Activated CD4-positive, alpha-beta T cell treated with anti-CD3 and anti-CD28 coated beads, Interleukin-2, amount 10 ng/mL, durations not matched to agents 24 days and 14 days (primary cell): ENCODE measurements at regions not wholly inside any gene's neighbourhood (a gene's known extent, or its start where the extent isn't known, plus 50 kb on each side); places are given as distances from the start of the nearest gene placed in this dataset.
"Not testable (repeated sequence)": the region's sequence is repeated elsewhere in the genome, so short reads cannot be mapped to it uniquely, and the experiment has no call there.

Experiments used
- DNase-seq: peaks from one replicate; pipeline ENCODE4 v3.0.0; 2022
- H3K27ac Mint-ChIP-seq: one replicate; pipeline ENCODE4 v1.8.0; 2022; ENCODE audit warnings: mild to moderate bottlenecking, mixed read lengths
- H3K27me3 Mint-ChIP-seq: one replicate; pipeline ENCODE4 v1.8.0; 2022; ENCODE audit warnings: mixed read lengths
- H3K36me3 Mint-ChIP-seq: one replicate; pipeline ENCODE4 v1.8.0; 2022; ENCODE audit warnings: low read depth, mild to moderate bottlenecking, mixed read lengths
- H3K4me1 Mint-ChIP-seq: one replicate; pipeline ENCODE4 v1.8.0; 2021; ENCODE audit warnings: mixed read lengths
- H3K4me3 Mint-ChIP-seq: one replicate; pipeline ENCODE4 v1.8.0; 2022; ENCODE audit warnings: mild to moderate bottlenecking, moderate library complexity, mixed read lengths
- H3K9me3 Mint-ChIP-seq: one replicate; pipeline ENCODE4 v1.8.0; 2021; ENCODE audit warnings: mixed read lengths
- intact Hi-C: fragments of 100-400 bp; cut with micrococcal nuclease; formaldehyde crosslinking; loops from one replicate; pipeline ENCODE4 v1.15.1; 2023

GRCh38 chr6:157751547-157752200 lies 71.4 kb upstream of the SNX9 start:
- Mint-ChIP-seq H3K27me3 (peaks cover 8% of the 10 kb centered on the region), H3K9me3 (peaks cover 7% of the 10 kb centered on the region), H3K36me3 (no peaks in the 10 kb centered on the region), H3K4me1 (peaks cover 55% of the 10 kb centered on the region), H3K27ac (peak overlapping the region; percentile 70), H3K4me3 (no peak overlapping the region)
- DNase-seq: no peak
- intact Hi-C loops: no loop called here

DNA sequence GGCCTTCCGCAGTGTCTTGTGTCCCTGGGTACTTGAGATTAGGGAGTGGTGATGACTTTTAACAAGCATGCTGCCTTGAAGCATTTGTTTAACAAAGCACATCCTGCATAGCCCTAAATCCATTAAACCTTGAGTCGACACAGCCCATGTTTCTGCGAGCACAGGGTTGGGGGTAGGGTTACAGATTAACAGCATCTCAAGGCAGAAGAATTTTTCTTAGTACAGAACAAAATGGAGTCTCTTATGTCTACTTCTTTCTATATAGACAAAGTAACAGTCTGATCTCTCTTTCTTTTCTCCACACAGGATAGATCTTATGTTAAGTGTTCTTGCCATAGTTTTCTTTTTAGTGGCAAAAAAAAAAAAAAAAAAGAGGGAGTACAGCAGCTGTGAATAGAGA lies 70.2 kb upstream of the SNX9 start:
- H3K9me3 Mint-ChIP-seq, H3K4me3 Mint-ChIP-seq, H3K36me3 Mint-ChIP-seq, H3K27ac Mint-ChIP-seq, intact Hi-C loops: not testable (repeated sequence)
- Mint-ChIP-seq H3K27me3 (peaks cover 10% of the 10 kb centered on the region), H3K4me1 (peaks cover 66% of the 10 kb centered on the region)
- peak; percentile 54 for DNase-seq

DNA sequence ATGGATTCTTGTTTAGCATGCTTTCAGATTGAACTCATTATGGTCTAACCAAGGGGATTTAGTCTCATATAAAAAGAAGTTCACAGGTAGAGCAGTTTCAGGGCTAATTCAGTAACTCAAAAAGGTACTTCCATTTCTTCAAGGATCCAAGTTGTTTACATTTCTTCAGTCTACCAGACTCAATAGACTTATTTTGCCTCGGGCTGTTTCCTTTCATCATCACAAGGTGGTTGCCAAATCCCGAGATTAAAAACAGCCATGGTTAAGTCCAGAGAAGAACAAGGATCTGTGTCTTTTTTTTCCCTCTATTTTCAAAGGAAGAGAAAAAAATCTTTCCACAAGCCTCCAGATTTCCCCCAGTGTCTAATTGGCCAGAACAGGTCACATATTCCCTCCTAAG lies 69.8 kb upstream of the SNX9 start:
- no peak overlapping the region for H3K27ac Mint-ChIP-seq
- no peak overlapping the region for H3K4me3 Mint-ChIP-seq
- H3K4me1 Mint-ChIP-seq: peaks cover 70% of the 10 kb centered on the region
- peaks cover 10% of the 10 kb centered on the region for H3K27me3 Mint-ChIP-seq
- intact Hi-C loops: no loop called here
- peaks cover 7% of the 10 kb centered on the region for H3K9me3 Mint-ChIP-seq
- DNase-seq: no peak
- no peaks in the 10 kb centered on the region for H3K36me3 Mint-ChIP-seq

GRCh38 chr6:157753801-157754200 lies 69.2 kb upstream of the SNX9 start:
- peaks cover 10% of the 10 kb centered on the region for H3K27me3 Mint-ChIP-seq
- peak; percentile 54 for DNase-seq
- peaks cover 73% of the 10 kb centered on the region for H3K4me1 Mint-ChIP-seq
- intact Hi-C loops, H3K9me3 Mint-ChIP-seq, H3K4me3 Mint-ChIP-seq, H3K36me3 Mint-ChIP-seq: not testable (repeated sequence)
- peak overlapping the region; percentile 96 for H3K27ac Mint-ChIP-seq

GRCh38 chr6:157754351-157754750 lies 68.7 kb upstream of the SNX9 start:
- Mint-ChIP-seq H3K4me3 (peak overlapping the region; percentile 42), H3K4me1 (peaks cover 72% of the 10 kb centered on the region)

GRCh38 chr6:157755032-157755745 lies 67.9 kb upstream of the SNX9 start:
- Mint-ChIP-seq H3K4me1 (peaks cover 74% of the 10 kb centered on the region), H3K36me3 (no peaks in the 10 kb centered on the region), H3K4me3 (peak overlapping the region; percentile 69), H3K27me3 (peaks cover 9% of the 10 kb centered on the region), H3K27ac (peak overlapping the region; percentile 96), H3K9me3 (peaks cover 6% of the 10 kb centered on the region)
- peak; percentile 55 for DNase-seq
- intact Hi-C loops: loop anchor here (1.0 kb wide), 1 partner anchor 9 kb away; no protein-coding TSS in a partner anchor

More at GRCh38 chr6:157754351-157754750, 68.7 kb upstream of the SNX9 start:
- DNase-seq: no peak
- Mint-ChIP-seq H3K9me3 (peaks cover 7% of the 10 kb centered on the region), H3K36me3 (no peaks in the 10 kb centered on the region), H3K27me3 (peaks cover 10% of the 10 kb centered on the region), H3K27ac (peak overlapping the region; percentile 96)
- intact Hi-C loops: no loop called here

DNA sequence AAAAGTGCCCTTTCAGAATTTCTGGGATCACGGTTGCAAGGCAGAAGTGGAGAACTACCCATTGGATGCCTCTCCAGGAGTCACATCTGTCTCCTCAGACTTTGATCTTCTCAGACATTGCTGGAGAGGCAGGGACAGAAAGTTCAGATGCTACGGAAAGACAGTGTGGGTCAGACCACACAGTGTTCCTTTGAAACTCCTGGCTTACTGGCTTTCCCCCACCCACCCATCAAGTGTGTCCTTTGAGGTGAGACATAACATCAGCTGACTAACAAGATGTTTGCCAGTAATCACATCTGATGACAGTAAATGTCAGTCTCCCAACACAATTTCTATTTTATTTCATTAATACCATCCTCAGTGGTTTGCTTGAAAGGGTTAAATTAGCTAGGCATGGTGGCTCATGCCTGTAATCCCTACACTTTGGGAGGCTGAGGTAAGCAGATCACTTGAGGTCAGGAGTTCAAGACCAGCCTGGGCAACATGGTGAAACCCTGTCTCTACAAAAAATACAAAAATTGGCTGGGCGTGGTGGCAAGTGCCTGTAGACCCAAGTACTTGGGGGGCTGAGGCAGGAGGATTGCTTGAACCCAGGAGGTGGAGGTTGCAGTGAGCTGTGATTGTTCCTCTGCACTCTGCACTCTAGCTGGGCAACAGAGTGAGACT lies 67.2 kb upstream of the SNX9 start:
- Mint-ChIP-seq H3K27ac (peak overlapping the region; percentile 96), H3K4me1 (peaks cover 79% of the 10 kb centered on the region), H3K4me3 (peak overlapping the region; percentile 69), H3K9me3 (peaks cover 4% of the 10 kb centered on the region), H3K36me3 (no peaks in the 10 kb centered on the region), H3K27me3 (peaks cover 8% of the 10 kb centered on the region)
- peak; percentile 78 for DNase-seq
- intact Hi-C loops: loop anchor here (1.0 to 2.0 kb wide), 4 partner anchors 8 to 433 kb away; partner anchors contain the start of gene TMEM242

DNA sequence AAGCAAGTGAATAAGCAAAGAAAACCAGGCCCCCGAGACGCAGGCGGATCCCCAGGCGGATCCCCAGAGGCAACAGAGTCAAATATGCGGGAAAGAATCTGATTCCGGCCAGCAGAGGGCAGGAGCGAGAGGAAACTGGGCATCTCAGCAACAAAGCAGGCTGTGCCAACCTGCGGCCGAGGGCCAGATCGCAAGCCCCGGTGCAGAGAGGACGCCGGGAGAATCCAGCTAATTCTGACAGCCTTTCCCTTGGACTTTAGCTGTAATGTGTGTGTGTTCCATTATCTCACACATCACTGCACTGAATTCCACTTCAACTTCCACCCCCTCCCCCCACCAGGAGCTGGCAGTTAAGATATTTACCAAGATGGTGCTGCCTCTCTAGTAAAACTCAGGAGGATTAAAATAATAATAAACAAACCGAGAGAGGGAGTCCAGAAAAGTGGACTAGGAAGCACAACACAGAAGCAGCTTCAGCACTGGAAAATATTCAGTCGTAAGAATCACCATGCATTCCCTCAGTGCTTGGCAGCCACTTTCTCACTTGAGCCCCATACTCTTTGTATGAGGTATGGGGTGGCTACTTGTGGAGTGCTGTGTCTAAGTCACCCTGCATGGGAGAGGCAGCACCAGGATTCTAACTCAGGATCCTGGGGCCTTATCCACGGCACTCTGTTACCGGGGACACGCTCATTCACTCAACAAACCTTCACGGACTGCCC lies 66.2 kb upstream of the SNX9 start:
- Mint-ChIP-seq H3K4me3 (peak overlapping the region; percentile 58), H3K9me3 (no peaks in the 10 kb centered on the region), H3K4me1 (peaks cover 82% of the 10 kb centered on the region), H3K36me3 (no peaks in the 10 kb centered on the region), H3K27ac (peak overlapping the region; percentile 96), H3K27me3 (peaks cover 11% of the 10 kb centered on the region)
- peak; percentile 92 for DNase-seq
- intact Hi-C loops: loop anchor here (1.0 to 2.0 kb wide), 3 partner anchors 116 to 434 kb away; partner anchors contain the start of gene TMEM242

GRCh38 chr6:157757430-157758403 lies 65.3 kb upstream of the SNX9 start:
- intact Hi-C loops: loop anchor here (2.0 kb wide), 1 partner anchor 435 kb away; the partner anchor contains the start of gene TMEM242
- H3K36me3 Mint-ChIP-seq: no peaks in the 10 kb centered on the region
- H3K4me3 Mint-ChIP-seq: no peak overlapping the region
- peak; percentile 54 for DNase-seq
- peak overlapping the region; percentile 74 for H3K27ac Mint-ChIP-seq
- H3K9me3 Mint-ChIP-seq: no peaks in the 10 kb centered on the region
- peaks cover 86% of the 10 kb centered on the region for H3K4me1 Mint-ChIP-seq
- H3K27me3 Mint-ChIP-seq: peaks cover 11% of the 10 kb centered on the region

- Mint-ChIP-seq H3K27ac (peak overlapping the region; percentile 74), H3K4me1 (peaks cover 84% of the 10 kb centered on the region), H3K9me3 (no peaks in the 10 kb centered on the region), H3K4me3 (no peak overlapping the region), H3K27me3 (peaks cover 11% of the 10 kb centered on the region), H3K36me3 (no peaks in the 10 kb centered on the region)
- DNase-seq: peak; percentile 56
- intact Hi-C loops: no loop called here
Observed at GRCh38 chr6:157758516-157759023, 64.5 kb upstream of the SNX9 start.

DNA sequence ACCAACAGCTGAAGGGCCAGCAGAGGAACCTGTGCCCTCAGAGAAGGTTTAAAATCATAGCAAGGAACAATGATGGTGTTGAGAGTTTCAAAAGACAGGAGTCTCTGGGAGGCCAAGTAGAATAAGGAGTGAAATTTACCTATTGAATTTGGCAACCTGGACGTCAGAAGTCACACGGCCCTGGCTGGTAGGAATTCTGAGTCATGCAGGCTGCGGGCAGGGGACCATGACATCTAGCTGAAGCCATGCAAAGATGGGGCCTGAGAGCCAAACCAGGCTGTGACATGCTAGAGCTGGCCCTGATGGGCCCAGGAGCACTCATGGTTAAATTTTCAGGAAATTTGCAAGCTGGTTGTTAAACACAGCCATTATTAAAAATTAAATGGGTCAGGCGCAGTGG lies 64.0 kb upstream of the SNX9 start:
- Mint-ChIP-seq H3K4me3 (no peak overlapping the region), H3K9me3 (no peaks in the 10 kb centered on the region), H3K27me3 (peaks cover 11% of the 10 kb centered on the region), H3K4me1 (peaks cover 84% of the 10 kb centered on the region), H3K36me3 (no peaks in the 10 kb centered on the region), H3K27ac (peak overlapping the region; percentile 74)
- intact Hi-C loops: no loop called here
- DNase-seq: peak; percentile 55

DNA sequence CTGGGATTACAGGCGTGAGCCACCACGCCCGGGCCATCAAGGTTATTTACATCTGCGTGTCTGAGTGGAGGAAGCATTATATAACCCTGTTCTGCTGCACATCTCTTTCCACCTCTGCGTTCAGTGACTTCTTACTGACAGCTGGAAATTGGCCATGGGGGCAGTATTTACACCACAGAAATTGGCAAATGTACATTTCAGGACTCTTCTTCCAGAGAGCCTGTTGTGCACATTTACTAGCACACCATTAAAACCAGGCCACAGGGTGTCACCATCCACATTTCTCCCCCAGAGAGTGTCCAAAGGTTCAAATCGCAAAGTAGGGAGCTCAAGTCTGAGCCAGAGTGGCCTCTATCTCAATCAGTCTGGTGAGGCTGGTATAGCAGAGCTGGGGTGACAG lies 62.9 kb upstream of the SNX9 start:
- peaks cover 87% of the 10 kb centered on the region for H3K4me1 Mint-ChIP-seq
- peak overlapping the region; percentile 96 for H3K27ac Mint-ChIP-seq
- intact Hi-C loops: loop anchor here (2.0 to 5.0 kb wide), 7 partner anchors 202 to 1259 kb away; partner anchors contain the start of gene SYNJ2
- no peaks in the 10 kb centered on the region for H3K36me3 Mint-ChIP-seq
- H3K9me3 Mint-ChIP-seq: no peaks in the 10 kb centered on the region
- peak overlapping the region; percentile 71 for H3K4me3 Mint-ChIP-seq
- DNase-seq: peak; percentile 55
- H3K27me3 Mint-ChIP-seq: peaks cover 6% of the 10 kb centered on the region
